Testis (tissue), 2 donors: ENCODE measurements at regions not wholly inside any gene's neighbourhood (a gene's known extent, or its start where the extent isn't known, plus 50 kb on each side); places are given as distances from the start of the nearest gene placed in this dataset.

Source experiments
- DNase-seq: peaks from one replicate; pipeline ENCODE4 v3.0.0-alpha.2; 2019
- H3K27ac ChIP-seq, 2 donors: fragments of 200-600 bp; sonication (generic); one replicate each; pipeline ENCODE4 v1.5.1; 2019
- H3K27me3 ChIP-seq: fragments of 200-600 bp; sonication (generic); one replicate; pipeline ENCODE4 v1.5.1; 2019
- H3K36me3 ChIP-seq: fragments of 200-600 bp; sonication (generic); one replicate; pipeline ENCODE4 v1.5.1; 2017; ENCODE audit warnings: low read depth; ENCODE audit errors: missing control alignments
- H3K4me1 ChIP-seq: fragments of 200-600 bp; sonication (generic); one replicate; pipeline ENCODE4 v1.5.1; 2019
- H3K4me3 ChIP-seq, 2 donors: fragments of 200-600 bp; sonication (generic); one replicate each; pipeline ENCODE4 v1.5.1; 2017 to 2019
- H3K9me3 ChIP-seq: fragments of 200-600 bp; sonication (generic); one replicate; pipeline ENCODE4 v1.5.1; 2017
- CTCF ChIP-seq, 3 experiments: fragments of 450-650 bp in 2 of 3; fragments of 200-600 bp in 1 of 3; sonication (generic) in 1 of 3; IDR thresholded peaks; one replicate each; pipeline ENCODE4 v1.5.1; 2016 to 2019; ENCODE audit warnings: antibody characterized with exemption in 3 of 3, mild to moderate bottlenecking in 2 of 3, moderate library complexity in 1 of 3
- POLR2A ChIP-seq: fragments of 450-650 bp; IDR thresholded peaks from one replicate; pipeline ENCODE4 v1.6.1; 2017; ENCODE audit warnings: antibody characterized with exemption, mild to moderate bottlenecking, moderate library complexity
- WGBS, 2 donors: methylation state at CpG; one replicate each; pipeline ENCODE4 v1.1.5; 2018; 5-methylcytosine and 5-hydroxymethylcytosine counted together
- intact Hi-C: fragments of 100-400 bp; cut with DNase I; formaldehyde crosslinking; loops from one replicate; pipeline ENCODE4 v1.15.1; 2023; ENCODE audit warnings: low total_unique reads

GRCh38 chr14:86404989-86405649, 875.2 kb downstream of the FLRT2 start:
- WGBS, 2 donors = 42 to 57% methylated on average over 3 of the region's 3 CpGs

GRCh38 chr14:86404425-86404824, 874.5 kb downstream of the FLRT2 start:
- no peak for DNase-seq
- Histone ChIP-seq H3K4me3 (no peak overlapping the region), H3K4me1 (no peaks in the 10 kb centered on the region), H3K9me3 (no peaks in the 10 kb centered on the region), H3K36me3 (no peaks in the 10 kb centered on the region), H3K27ac (no peak overlapping the region), H3K27me3 (no peaks in the 10 kb centered on the region)
- intact Hi-C loops = no loop called here
- no peak for TF ChIP-seq CTCF (IDR thresholded peaks at IDR 0.05)
- WGBS, 2 donors = 53 to 63% methylated on average over 2 of the region's 2 CpGs

More at GRCh38 chr14:86404989-86405649, 875.2 kb downstream of the FLRT2 start:
- intact Hi-C loops = no loop called here
- Histone ChIP-seq H3K4me3 (no peak overlapping the region), H3K9me3 (no peaks in the 10 kb centered on the region), H3K27me3 (no peaks in the 10 kb centered on the region), H3K4me1 (no peaks in the 10 kb centered on the region), H3K27ac (no peak overlapping the region), H3K36me3 (no peaks in the 10 kb centered on the region)
- TF ChIP-seq CTCF (IDR thresholded peaks at IDR 0.05) (no peak), POLR2A (no peak)
- no peak for DNase-seq

GRCh38 chr14:86402545-86402944, 872.6 kb downstream of the FLRT2 start:
- DNase-seq = no peak
- Histone ChIP-seq H3K27ac (no peak overlapping the region), H3K9me3 (no peaks in the 10 kb centered on the region), H3K27me3 (no peaks in the 10 kb centered on the region), H3K36me3 (no peaks in the 10 kb centered on the region), H3K4me3 (no peak overlapping the region), H3K4me1 (no peaks in the 10 kb centered on the region)
- intact Hi-C loops = no loop called here
- TF ChIP-seq CTCF (IDR thresholded peaks at IDR 0.05) (no peak), POLR2A (no peak)
- 84 to 95% methylated on average over 1 of the region's 1 CpG for WGBS, 2 donors

- WGBS, 2 donors = 90 to 96% methylated on average over 2 to 6 of the region's 6 CpGs
- Histone ChIP-seq H3K27me3 (no peaks in the 10 kb centered on the region), H3K4me1 (no peaks in the 10 kb centered on the region), H3K9me3 (no peaks in the 10 kb centered on the region), H3K27ac (no peak overlapping the region), H3K4me3 (no peak overlapping the region), H3K36me3 (no peaks in the 10 kb centered on the region)
- DNase-seq = no peak
- no peak for TF ChIP-seq CTCF (IDR thresholded peaks at IDR 0.05)
- no peak for TF ChIP-seq POLR2A
- intact Hi-C loops = no loop called here
Measured at GRCh38 chr14:86391085-86391484, 861.1 kb downstream of the FLRT2 start.

GRCh38 chr14:86388216-86388615, 858.3 kb downstream of the FLRT2 start:
- Histone ChIP-seq H3K9me3 (no peaks in the 10 kb centered on the region), H3K4me3 (no peak overlapping the region), H3K27ac (no peak overlapping the region), H3K36me3 (no peaks in the 10 kb centered on the region), H3K27me3 (no peaks in the 10 kb centered on the region), H3K4me1 (no peaks in the 10 kb centered on the region)
- DNase-seq = no peak
- 84 to 91% methylated on average over 3 of the region's 3 CpGs for WGBS, 2 donors
- intact Hi-C loops = no loop called here
- TF ChIP-seq POLR2A = no peak
- TF ChIP-seq CTCF (IDR thresholded peaks at IDR 0.05) = no peak
